Bronchial epithelial cell (primary cell): ENCODE measurements at regions not wholly inside any gene's neighbourhood (a gene's known extent, or its start where the extent isn't known, plus 50 kb on each side); places are given as distances from the start of the nearest gene placed in this dataset.

Experiments
- DNase-seq: peaks from one replicate; pipeline ENCODE4 v3.0.0-alpha.2; 2010; ENCODE audit warnings: low read depth
- FAIRE-seq: peaks from 2 replicates; lab custom pipeline; 2011; peaks lifted over from hg19 to GRCh38; lab: Jason Lieb, UNC
- H3K27me3 ChIP-seq: 2 replicates; pipeline ENCODE4 v1.5.1; 2011; ENCODE audit warnings: low read length; ENCODE audit not compliant: control insufficient read depth, insufficient read depth
- H3K36me3 ChIP-seq: 2 replicates; pipeline ENCODE4 v1.5.1; 2011; ENCODE audit warnings: low read length; ENCODE audit not compliant: control insufficient read depth, insufficient read depth
- H3K4me3 ChIP-seq: 2 replicates; pipeline ENCODE4 v1.5.1; 2011; ENCODE audit warnings: mild to moderate bottlenecking, low read depth, low read length, control low read depth
- TF ChIP-seq, protein P1 (sequence below): IDR thresholded peaks from 2 replicates; pipeline ENCODE4 v1.5.1; 2011; ENCODE audit warnings: mild to moderate bottlenecking, moderate library complexity, low read length, control low read depth, inconsistent platforms; ENCODE audit not compliant: insufficient read depth, severe bottlenecking

DNA sequence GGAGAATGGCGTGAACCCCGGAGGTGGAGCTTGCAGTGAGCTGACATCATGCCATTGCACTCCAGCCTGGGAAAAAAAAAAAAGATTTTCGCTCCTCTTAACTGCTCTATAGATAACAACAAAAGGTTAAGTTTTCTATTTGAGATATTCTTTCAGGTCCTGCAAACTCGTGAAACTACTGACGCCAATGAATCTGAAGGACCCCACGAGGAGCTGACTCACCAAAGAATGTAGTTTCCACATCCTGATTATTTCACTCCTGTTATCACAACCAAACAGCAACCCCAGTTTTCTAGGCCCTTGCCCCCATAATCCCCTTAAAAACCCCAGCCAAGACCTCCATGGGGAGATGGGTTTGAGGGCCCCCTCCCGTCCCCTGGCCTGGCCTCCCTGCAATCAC, 58.7 kb downstream of the OTOR start:
- no peak for FAIRE-seq

DNA sequence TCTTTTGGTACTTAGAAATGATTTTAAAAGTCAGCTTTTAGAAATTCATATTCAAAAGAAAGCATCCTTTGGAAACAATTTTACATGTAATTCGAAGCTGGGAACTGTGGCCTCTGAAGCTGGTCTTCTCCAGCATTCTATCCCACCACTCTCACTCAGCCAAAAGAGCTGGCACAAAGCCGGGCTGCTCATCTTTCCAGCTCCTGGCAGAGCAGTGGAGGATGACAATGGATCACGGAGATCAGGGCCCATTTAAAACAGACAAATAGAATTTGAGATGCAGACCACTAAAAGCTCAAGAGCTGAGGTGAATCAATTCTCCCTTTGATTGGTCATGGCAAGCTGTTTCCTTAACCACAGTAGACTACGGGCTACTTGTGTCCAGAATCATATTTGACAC, 60.6 kb downstream of the OTOR start:
- TF ChIP-seq, protein P1, sequence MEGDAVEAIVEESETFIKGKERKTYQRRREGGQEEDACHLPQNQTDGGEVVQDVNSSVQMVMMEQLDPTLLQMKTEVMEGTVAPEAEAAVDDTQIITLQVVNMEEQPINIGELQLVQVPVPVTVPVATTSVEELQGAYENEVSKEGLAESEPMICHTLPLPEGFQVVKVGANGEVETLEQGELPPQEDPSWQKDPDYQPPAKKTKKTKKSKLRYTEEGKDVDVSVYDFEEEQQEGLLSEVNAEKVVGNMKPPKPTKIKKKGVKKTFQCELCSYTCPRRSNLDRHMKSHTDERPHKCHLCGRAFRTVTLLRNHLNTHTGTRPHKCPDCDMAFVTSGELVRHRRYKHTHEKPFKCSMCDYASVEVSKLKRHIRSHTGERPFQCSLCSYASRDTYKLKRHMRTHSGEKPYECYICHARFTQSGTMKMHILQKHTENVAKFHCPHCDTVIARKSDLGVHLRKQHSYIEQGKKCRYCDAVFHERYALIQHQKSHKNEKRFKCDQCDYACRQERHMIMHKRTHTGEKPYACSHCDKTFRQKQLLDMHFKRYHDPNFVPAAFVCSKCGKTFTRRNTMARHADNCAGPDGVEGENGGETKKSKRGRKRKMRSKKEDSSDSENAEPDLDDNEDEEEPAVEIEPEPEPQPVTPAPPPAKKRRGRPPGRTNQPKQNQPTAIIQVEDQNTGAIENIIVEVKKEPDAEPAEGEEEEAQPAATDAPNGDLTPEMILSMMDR: no peak
- no peaks in the 10 kb centered on the region for H3K27me3 ChIP-seq
- FAIRE-seq: no peak
- no peaks in the 10 kb centered on the region for H3K36me3 ChIP-seq
- H3K4me3 ChIP-seq: no peak overlapping the region
- DNase-seq: no peak

More for the DNA sequence above, 58.7 kb downstream of the OTOR start:
- DNase-seq: no peak
- Histone ChIP-seq H3K4me3 (no peak overlapping the region), H3K36me3 (no peaks in the 10 kb centered on the region), H3K27me3 (no peaks in the 10 kb centered on the region)
- TF ChIP-seq, protein P1: no peak

DNA sequence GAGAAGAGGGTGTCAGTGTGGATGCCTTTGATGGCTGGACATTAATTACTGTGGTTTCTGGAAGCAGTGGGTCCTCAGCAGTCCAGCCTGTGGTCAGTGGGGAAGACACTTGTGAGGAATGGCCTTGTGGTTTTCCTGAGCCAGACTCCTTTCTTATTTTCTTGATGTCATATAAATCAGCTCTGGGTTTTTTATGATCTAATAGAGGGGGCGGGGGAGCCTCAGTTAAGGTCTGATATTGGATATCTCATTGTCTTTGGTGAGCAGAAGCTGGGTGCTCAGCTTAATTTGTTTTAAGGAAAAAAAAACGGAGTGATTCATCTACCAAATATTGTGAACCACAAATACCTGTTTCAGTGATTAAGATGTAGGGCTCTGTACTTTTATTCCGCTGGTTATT, 62.1 kb downstream of the OTOR start:
- TF ChIP-seq, protein P1: no peak
- no peak for FAIRE-seq
- Histone ChIP-seq H3K4me3 (no peak overlapping the region), H3K36me3 (no peaks in the 10 kb centered on the region), H3K27me3 (no peaks in the 10 kb centered on the region)
- DNase-seq: peak; percentile 41

DNA sequence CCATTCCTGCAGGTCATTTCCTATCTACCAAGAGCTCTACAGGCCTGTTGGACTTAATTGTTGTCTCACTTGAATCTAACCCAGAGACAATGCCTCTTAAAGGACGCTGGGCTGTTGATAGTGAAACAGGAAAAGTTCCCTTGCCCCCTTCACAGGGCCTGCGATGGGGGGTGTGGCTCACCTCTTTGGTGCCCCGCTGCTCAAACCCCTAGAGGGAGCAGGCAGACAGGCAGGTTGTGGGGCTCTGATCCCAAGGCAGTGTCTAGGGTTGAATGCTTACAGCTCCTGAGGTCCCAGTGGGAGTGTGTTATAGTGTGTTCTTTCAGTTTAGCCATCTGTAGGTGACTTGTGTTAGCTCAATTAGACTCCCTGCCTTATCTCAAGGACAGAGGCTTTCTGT, 68.0 kb downstream of the OTOR start:
- Histone ChIP-seq H3K36me3 (no peaks in the 10 kb centered on the region), H3K27me3 (no peaks in the 10 kb centered on the region), H3K4me3 (no peak overlapping the region)
- no peak for FAIRE-seq
- DNase-seq: no peak
- TF ChIP-seq, protein P1: no peak

DNA sequence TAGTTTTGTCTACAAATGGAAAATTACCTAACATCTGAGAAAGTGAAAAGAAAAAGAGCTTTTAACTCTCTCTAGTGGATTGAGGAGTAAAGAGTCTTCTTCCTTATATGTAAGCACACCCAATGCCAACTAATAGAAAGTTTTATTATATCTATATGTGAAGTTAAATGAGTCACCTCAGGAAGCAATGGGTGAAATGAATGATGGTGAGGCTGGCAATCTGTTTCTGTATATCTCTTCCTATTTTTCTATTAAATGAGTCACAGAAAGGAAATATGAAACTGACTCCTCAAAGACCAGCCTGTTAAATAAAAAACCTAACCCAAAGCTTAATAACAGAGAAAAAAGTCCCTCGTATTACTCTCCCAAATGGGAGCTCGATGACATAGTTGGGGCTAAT, 71.3 kb downstream of the OTOR start:
- no peak for FAIRE-seq
- TF ChIP-seq, protein P1: no peak
- peak; percentile 46 for DNase-seq
- no peaks in the 10 kb centered on the region for H3K27me3 ChIP-seq
- no peaks in the 10 kb centered on the region for H3K36me3 ChIP-seq
- no peak overlapping the region for H3K4me3 ChIP-seq

DNA sequence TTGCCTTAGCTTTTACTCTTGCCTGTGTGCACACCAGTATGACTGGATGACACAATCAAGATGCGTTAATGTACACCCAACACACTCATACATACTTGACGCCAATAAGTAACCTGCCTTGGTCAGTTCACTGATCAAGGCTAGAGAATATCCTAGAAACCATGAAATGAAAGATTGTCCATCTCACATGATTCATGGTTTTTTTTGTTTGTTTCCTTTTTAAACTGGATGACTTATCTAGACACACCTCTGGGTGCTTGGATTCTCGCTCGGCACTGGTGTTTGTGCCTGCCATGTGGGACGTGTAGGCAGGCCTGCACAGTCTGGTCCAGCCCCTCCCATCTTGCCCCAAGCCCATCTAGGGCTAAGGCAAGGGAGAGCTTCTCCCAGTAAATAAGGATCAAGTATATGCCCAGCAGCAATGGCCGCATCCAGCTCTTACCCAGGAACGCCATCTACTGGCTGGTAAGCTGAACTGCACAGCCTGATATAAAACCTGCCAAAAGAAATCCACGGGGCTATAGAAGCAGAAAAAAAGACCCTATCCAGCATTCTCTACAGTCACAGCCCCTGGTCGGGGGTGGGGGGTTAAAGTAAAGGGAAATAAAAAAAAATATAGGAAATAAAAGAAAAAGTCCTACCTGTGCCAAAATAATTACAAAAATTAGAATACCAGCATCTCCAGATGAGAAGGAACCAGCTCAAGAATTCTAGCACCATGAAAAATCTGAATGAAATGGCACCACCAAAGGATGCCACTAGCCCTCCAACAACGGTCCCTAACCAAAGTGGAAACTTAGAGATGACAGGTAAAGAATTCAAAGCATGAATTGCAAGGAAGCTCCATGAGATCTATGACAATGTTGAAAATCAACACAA, 73.3 kb downstream of the OTOR start:
- TF ChIP-seq, protein P1: peak; percentile 90
- Histone ChIP-seq H3K36me3 (no peaks in the 10 kb centered on the region), H3K27me3 (no peaks in the 10 kb centered on the region), H3K4me3 (no peak overlapping the region)
- DNase-seq (peak; percentile 47), FAIRE-seq (no peak)
